GM19023 (cell line): ENCODE measurements at regions not wholly inside any gene's neighbourhood (a gene's known extent, or its start where the extent isn't known, plus 50 kb on each side); places are given as distances from the start of the nearest gene placed in this dataset.
"Not testable (repeated sequence)": the region's sequence is repeated elsewhere in the genome, so short reads cannot be mapped to it uniquely, and the experiment has no call there.

ENCODE experiments used
- ATAC-seq: cut with Tn5 transposase; IDR thresholded peaks from one replicate; pipeline ENCODE4 v1.9.1; 2021; ENCODE audit warnings: mild to moderate bottlenecking, moderate library complexity; ENCODE audit not compliant: unreplicated experiment

GRCh38 chr1:67610450-67610849 lies 74.6 kb upstream of the GADD45A start:
- peak; percentile 13 for ATAC-seq

DNA sequence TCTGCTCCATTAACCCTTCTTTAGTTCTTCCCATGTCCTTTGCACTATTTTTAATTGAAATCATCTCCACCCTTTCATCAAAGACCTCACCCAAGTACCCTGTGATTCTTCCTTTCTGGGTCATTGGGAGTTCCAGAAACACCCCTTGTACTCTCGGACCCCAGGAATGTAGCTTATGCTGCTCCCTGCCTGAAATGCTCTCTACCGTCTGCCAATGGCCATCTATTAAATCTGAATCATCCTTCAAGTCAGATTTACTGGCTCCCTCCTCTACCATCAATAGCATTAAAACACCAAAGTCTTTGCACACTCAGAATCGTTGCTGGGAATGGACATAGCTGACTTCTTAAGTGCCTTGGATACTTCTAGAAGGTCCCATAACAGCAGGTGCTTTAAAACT lies 73.2 kb upstream of the GADD45A start:
- ATAC-seq = no peak

DNA sequence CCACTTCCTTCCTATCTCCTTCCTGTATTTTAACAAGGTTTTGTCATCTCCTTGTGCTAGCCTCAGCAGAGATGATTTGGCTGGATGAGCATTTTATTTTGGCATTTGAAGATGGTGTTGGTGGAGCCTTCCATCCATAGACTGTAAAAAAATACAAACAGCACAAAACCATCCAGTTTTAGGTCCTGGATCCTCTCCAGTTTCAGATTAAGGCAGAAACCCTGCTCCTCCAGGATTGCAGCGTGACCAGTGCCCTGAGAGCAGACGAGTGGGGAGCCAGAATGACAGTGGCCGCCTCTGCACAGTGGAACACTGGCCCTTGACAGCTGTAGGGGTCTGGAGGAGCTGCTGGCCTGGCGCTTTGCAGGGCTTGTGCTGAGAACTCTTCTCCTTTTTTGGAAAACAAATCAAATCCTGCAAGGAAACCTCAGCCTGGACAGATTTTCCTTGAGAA lies 72.2 kb upstream of the GADD45A start:
- no peak for ATAC-seq

GRCh38 chr1:67613479-67613878 lies 71.5 kb upstream of the GADD45A start:
- not testable (repeated sequence) for ATAC-seq

- no peak for ATAC-seq
These were observed 70.5 kb upstream of the GADD45A start for GRCh38 chr1:67614511-67614934.

- ATAC-seq = no peak
These were observed 69.1 kb upstream of the GADD45A start for GRCh38 chr1:67615886-67616285.

- no peak for ATAC-seq
These were observed 68.5 kb upstream of the GADD45A start for GRCh38 chr1:67616394-67616985.

DNA sequence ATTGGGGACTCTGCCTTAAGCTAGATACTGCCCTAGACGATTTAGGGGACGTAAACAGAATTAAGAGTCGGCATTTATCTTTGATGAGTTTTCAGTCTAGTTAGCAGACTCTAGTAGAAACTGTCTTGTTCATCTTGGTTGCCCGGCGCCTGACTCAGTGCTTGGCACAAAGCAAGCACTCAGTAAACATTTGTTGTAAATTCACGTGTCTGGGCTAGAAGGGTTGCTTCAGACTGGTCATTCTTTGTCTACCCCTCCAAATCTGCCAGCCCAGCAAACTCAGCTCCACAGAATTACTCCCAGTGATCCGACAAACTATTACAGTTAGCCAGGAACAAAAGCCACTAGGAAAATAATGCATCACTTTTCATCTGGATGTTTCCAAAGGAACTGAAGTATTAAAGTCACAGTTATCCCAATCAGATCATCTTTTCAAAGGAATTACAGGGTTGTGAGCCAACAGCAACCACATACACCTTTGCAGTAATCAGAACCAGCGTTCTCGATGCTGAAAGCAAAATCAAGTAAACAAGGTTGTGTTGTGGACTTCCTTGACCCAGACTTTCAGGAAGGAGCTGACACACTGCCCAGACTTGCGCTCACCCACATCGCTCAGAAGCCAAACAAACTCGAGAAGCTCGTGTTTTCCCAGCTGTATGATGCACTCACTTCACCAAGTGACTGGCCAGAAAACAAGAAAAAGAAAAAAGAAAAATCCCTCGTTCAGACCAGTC lies 66.5 kb upstream of the GADD45A start:
- no peak for ATAC-seq

DNA sequence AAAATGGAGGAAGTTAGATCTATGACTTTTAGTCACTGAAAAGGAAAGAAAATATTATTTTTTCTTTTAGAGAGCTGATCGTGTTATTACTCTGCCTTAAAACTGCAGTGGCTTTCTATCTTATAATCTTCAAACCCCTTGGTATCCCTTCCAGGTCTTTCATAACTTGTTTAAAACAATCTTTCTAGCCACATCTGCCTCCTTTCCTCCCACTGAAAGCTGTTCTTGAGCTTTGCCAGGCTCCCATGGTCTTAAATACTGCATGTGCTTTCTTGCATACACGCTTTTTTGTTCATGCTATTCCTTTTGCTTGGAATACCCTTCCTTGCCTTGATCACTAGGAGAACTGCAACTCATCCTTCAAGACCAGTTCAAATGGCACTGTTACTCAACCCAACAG lies 65.9 kb upstream of the GADD45A start:
- ATAC-seq = no peak

DNA sequence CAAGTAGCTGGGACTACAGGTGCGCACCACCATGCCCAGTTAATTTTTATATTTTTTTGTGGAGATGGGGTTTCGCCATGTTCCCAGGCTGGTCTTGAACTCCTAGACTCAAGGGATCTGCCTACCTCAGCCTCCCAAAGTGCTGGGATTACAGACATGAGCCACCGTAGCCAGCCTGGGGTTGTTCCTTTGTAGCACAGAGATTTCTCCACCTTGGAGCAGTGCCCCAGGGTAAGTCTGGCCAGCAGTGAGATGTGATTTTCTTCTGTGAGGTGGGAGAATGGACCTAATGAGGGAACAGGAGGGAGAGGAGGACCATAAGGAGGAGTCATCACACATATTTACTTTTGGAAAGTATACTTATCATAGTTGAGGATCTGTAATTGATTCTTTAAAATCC lies 61.1 kb upstream of the GADD45A start:
- ATAC-seq = no peak

DNA sequence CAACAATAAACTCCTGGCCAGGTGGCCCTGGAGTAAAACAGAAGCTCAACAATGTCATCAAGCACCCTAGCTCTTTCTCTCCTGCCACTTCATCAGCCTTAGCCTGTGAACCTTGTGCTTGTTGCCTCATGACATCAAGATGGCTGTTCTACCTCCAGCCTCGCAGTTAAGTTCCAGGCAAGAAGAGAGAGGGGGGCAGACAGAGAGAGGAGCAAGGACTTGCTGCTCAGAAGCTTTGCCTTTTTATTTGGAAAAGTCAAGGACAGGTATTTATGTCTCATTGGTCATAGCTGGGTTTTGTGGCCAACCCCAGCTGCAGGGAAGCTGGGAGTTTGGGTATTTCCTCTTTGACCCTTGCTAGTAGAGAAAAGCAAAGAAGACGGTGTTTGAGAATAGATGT lies 60.3 kb upstream of the GADD45A start:
- ATAC-seq = no peak

GRCh38 chr1:67626090-67626860 lies 58.7 kb upstream of the GADD45A start:
- no peak for ATAC-seq

- no peak for ATAC-seq
These were observed 58.2 kb upstream of the GADD45A start for GRCh38 chr1:67626861-67627235.

DNA sequence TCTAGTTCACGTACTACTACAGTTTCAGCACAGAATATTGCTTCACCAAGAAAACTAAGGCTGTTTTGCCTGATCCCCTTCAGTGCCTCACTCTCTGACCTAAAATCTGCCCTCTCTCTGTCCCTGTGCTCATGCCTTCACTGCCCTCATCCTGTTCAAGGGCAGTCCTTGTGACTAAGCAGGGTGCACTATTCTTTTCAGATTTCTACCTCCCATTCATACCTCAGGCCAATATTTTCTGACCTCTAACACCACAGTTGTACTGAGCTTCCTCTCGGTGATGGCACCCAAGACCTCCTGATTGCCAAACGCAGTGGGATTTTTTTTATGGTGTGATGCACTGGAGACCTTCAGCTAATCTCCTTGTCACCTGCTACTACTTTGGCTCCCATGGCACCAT lies 57.7 kb upstream of the GADD45A start:
- no peak for ATAC-seq

- no peak for ATAC-seq
These were observed 57.1 kb upstream of the GADD45A start for GRCh38 chr1:67627906-67628305.

DNA sequence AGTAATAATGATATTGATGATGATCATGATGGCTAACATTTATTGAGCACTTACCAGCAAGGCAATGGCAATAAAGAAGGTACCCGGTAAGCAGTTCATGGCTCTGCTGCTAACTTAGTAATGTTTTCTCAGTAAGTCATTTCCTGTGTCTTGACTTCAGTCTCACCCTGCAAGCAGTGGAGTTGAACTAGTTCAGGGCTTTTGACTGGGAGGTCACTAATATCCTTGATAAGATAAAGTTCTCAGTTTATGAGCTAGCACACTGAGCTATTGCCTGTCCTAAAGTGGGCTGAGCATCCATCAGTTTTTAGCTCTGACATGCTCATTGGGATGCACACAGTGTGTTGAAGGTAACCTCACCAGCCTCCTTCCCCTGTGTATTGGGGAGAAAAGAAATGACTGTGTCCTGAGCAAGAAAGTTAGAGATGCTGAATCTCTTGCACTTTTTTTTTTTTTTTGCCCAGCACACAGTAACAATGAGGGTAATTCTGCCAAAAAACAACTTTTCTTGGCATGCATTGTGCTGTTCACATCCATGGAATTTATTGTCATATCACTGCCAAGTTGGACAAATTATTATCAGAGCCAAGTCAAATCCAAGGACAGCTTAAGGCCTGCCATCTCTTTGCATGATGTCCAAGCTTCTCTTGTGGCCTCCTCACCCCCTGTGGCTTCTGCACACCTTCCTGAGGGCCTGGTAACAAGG lies 55.5 kb upstream of the GADD45A start:
- no peak for ATAC-seq

GRCh38 chr1:67630438-67631045 lies 54.5 kb upstream of the GADD45A start:
- ATAC-seq = no peak

GRCh38 chr1:67632356-67632755 lies 52.6 kb upstream of the GADD45A start:
- no peak for ATAC-seq

- no peak for ATAC-seq
These were observed 52.0 kb upstream of the GADD45A start for GRCh38 chr1:67632811-67633655.

- ATAC-seq = no peak
These were observed 50.5 kb upstream of the GADD45A start for GRCh38 chr1:67634396-67634935.
